Suprapubic skin (tissue), 4 donors: ENCODE measurements at regions not wholly inside any gene's neighbourhood (a gene's known extent, or its start where the extent isn't known, plus 50 kb on each side); places are given as distances from the start of the nearest gene placed in this dataset.

Experiments used
- EP300 ChIP-seq: sonication (generic); formaldehyde crosslinking; IDR thresholded peaks from one replicate; pipeline ENCODE4 v1.6.1; 2017; ENCODE audit warnings: antibody characterized with exemption
- POLR2A ChIP-seq, 2 donors: fragments of 450-650 bp; IDR thresholded peaks; one replicate each; pipeline ENCODE4 v1.6.1; 2017; ENCODE audit warnings: antibody characterized with exemption in 2 of 2, mild to moderate bottlenecking in 2 of 2, moderate library complexity in 2 of 2
- POLR2AphosphoS5 ChIP-seq, 3 donors: sonication (generic); formaldehyde crosslinking; IDR thresholded peaks; one replicate each; pipeline ENCODE4 v1.6.1; 2017; ENCODE audit warnings: antibody characterized with exemption in 3 of 3
- TF ChIP-seq, protein P1 (sequence below), 2 donors: fragments of 200-600 bp in 1 of 2; fragments of 450-650 bp in 1 of 2; sonication (generic) in 1 of 2; IDR thresholded peaks; one replicate each; pipeline ENCODE4 v1.5.1; 2016 to 2019; ENCODE audit warnings: antibody characterized with exemption in 2 of 2, mild to moderate bottlenecking in 1 of 2, moderate library complexity in 1 of 2

DNA sequence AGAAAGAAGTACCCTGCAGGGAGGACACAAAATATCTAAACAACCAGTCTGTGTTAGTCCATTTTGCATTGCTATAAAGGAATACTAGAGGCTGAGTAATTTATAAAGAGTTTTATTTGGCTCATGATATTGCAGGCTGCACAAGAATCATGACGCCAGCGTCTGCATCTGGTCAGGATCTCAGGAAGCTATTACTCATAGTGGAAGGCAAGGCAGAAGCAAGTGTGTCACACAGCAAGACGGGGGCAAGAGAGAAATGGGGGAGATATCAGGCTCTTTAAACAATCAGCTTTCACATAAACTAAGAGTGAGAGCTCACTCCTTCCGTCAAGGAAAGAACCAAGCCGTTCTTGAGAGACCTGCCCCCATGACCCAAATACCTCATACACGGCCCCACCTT is 614.8 kb downstream of the ZIC1 start:
- TF ChIP-seq, protein P1, sequence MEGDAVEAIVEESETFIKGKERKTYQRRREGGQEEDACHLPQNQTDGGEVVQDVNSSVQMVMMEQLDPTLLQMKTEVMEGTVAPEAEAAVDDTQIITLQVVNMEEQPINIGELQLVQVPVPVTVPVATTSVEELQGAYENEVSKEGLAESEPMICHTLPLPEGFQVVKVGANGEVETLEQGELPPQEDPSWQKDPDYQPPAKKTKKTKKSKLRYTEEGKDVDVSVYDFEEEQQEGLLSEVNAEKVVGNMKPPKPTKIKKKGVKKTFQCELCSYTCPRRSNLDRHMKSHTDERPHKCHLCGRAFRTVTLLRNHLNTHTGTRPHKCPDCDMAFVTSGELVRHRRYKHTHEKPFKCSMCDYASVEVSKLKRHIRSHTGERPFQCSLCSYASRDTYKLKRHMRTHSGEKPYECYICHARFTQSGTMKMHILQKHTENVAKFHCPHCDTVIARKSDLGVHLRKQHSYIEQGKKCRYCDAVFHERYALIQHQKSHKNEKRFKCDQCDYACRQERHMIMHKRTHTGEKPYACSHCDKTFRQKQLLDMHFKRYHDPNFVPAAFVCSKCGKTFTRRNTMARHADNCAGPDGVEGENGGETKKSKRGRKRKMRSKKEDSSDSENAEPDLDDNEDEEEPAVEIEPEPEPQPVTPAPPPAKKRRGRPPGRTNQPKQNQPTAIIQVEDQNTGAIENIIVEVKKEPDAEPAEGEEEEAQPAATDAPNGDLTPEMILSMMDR (IDR thresholded peaks at IDR 0.05): no peak
- TF ChIP-seq POLR2AphosphoS5 (IDR thresholded peaks at IDR 0.05): no peak
- no peak for TF ChIP-seq EP300
- no peak for TF ChIP-seq POLR2A (IDR thresholded peaks at IDR 0.05)
